Gastroesophageal sphincter (tissue), 4 donors: ENCODE measurements at regions not wholly inside any gene's neighbourhood (a gene's known extent, or its start where the extent isn't known, plus 50 kb on each side); places are given as distances from the start of the nearest gene placed in this dataset.
A peak's percentile ranks its signal among the peaks of the same experiment; 100 is the strongest.

ENCODE experiments used
- ATAC-seq: fragments of 150-250 bp; one replicate; pipeline ENCODE4 v1.9.1; 2016; ENCODE audit warnings: mild to moderate bottlenecking, moderate library complexity
- H3K27ac ChIP-seq, 4 donors: fragments of 200-600 bp; sonication (generic) in 3 of 4; 1 replicate in 3 of 4; 2 replicates in 1 of 4; pipeline ENCODE4 v1.5.1; 2016 to 2019
- H3K27me3 ChIP-seq: fragments of 200-600 bp; sonication (generic); one replicate; pipeline ENCODE4 v1.5.1; 2019
- H3K36me3 ChIP-seq, 2 donors: fragments of 200-600 bp; sonication (generic); one replicate each; pipeline ENCODE4 v1.5.1; 2019; ENCODE audit warnings: control low read depth in 1 of 2
- H3K4me1 ChIP-seq, 3 donors: fragments of 200-600 bp; sonication (generic); 1 replicate in 2 of 3; 2 replicates in 1 of 3; pipeline ENCODE4 v1.5.1; 2016 to 2019; ENCODE audit warnings: control low read depth in 2 of 3
- H3K4me3 ChIP-seq, 2 donors: fragments of 200-600 bp; sonication (generic); one replicate each; pipeline ENCODE4 v1.5.1; 2019; ENCODE audit warnings: mild to moderate bottlenecking in 1 of 2, moderate library complexity in 1 of 2
- H3K9me3 ChIP-seq, 3 donors: fragments of 200-600 bp; sonication (generic); one replicate each; pipeline ENCODE4 v1.5.1; 2017 to 2019; ENCODE audit warnings: control low read depth in 2 of 3
- CTCF ChIP-seq, 4 experiments: fragments of 200-600 bp in 2 of 4; fragments of 450-650 bp in 2 of 4; sonication (generic) in 1 of 4; IDR thresholded peaks; one replicate each; pipeline ENCODE4 v1.5.1; 2017 to 2019; ENCODE audit warnings: antibody characterized with exemption in 4 of 4, mild to moderate bottlenecking in 2 of 4, moderate library complexity in 2 of 4
- EP300 ChIP-seq: sonication (generic); formaldehyde crosslinking; IDR thresholded peaks from one replicate; pipeline ENCODE4 v1.6.1; 2017; ENCODE audit warnings: antibody characterized with exemption, mild to moderate bottlenecking
- POLR2A ChIP-seq, 2 donors: fragments of 450-650 bp; IDR thresholded peaks; one replicate each; pipeline ENCODE4 v1.6.1; 2017; ENCODE audit warnings: antibody characterized with exemption in 2 of 2, mild to moderate bottlenecking in 2 of 2, moderate library complexity in 1 of 2
- POLR2AphosphoS5 ChIP-seq: sonication (generic); formaldehyde crosslinking; IDR thresholded peaks from one replicate; pipeline ENCODE4 v1.6.1; 2017; ENCODE audit warnings: antibody characterized with exemption
- WGBS, 2 donors: methylation state at CpG; one replicate each; pipeline ENCODE4 v1.1.5; 2018; ENCODE audit warnings: low coverage in 1 of 2; 5-methylcytosine and 5-hydroxymethylcytosine counted together

- Histone ChIP-seq H3K4me1 (peaks cover 0 to 30% (median 0%) of the 10 kb centered on the region in 3 donors), H3K4me3 (no peak overlapping the region), H3K27me3 (no peaks in the 10 kb centered on the region), H3K27ac (no peak overlapping the region), H3K36me3 (no peaks in the 10 kb centered on the region), H3K9me3 (no peaks in the 10 kb centered on the region)
- 18 to 20% methylated on average over 7 to 11 of the region's 11 CpGs for whole genome bisulfite sequencing, 2 donors
- TF ChIP-seq EP300 = no peak
- no peak for TF ChIP-seq POLR2A (IDR thresholded peaks at IDR 0.05)
- TF ChIP-seq POLR2AphosphoS5 = no peak
- peak; percentile 40 to 78 (median 62) for TF ChIP-seq CTCF (IDR thresholded peaks at IDR 0.05)
- ATAC-seq = peak; percentile 31
Observed at GRCh38 chr5:125835293-125836172, 587.7 kb upstream of the GRAMD2B start.

GRCh38 chr5:125836256-125836655 is 587.0 kb upstream of the GRAMD2B start:
- peaks cover 0 to 30% (median 0%) of the 10 kb centered on the region in 3 donors for H3K4me1 ChIP-seq
- H3K36me3 ChIP-seq = no peaks in the 10 kb centered on the region
- H3K9me3 ChIP-seq = no peaks in the 10 kb centered on the region
- no peaks in the 10 kb centered on the region for H3K27me3 ChIP-seq
- no peak overlapping the region for H3K27ac ChIP-seq
- no peak for ATAC-seq
- H3K4me3 ChIP-seq = no peak overlapping the region
- TF ChIP-seq CTCF (IDR thresholded peaks at IDR 0.05) = no peak
- TF ChIP-seq POLR2A (IDR thresholded peaks at IDR 0.05) = no peak
- TF ChIP-seq POLR2AphosphoS5 = no peak
- no peak for TF ChIP-seq EP300
- WGBS, 2 donors = 55 to 68% methylated on average over 2 of the region's 2 CpGs

GRCh38 chr5:125837866-125838265 is 585.3 kb upstream of the GRAMD2B start:
- 61 to 78% methylated on average over 3 of the region's 3 CpGs for WGBS, 2 donors
- Histone ChIP-seq H3K9me3 (peaks cover 0 to 6% (median 0%) of the 10 kb centered on the region in 3 donors), H3K27me3 (no peaks in the 10 kb centered on the region), H3K36me3 (no peaks in the 10 kb centered on the region), H3K27ac (no peak overlapping the region), H3K4me1 (peaks cover 0 to 26% (median 0%) of the 10 kb centered on the region in 3 donors), H3K4me3 (no peak overlapping the region)
- TF ChIP-seq POLR2AphosphoS5 (no peak), EP300 (no peak), CTCF (IDR thresholded peaks at IDR 0.05) (no peak), POLR2A (IDR thresholded peaks at IDR 0.05) (no peak)
- ATAC-seq = no peak

- TF ChIP-seq POLR2A (IDR thresholded peaks at IDR 0.05) = no peak
- no peak for ATAC-seq
- Histone ChIP-seq H3K27ac (no peak overlapping the region), H3K4me1 (no peaks in the 10 kb centered on the region), H3K9me3 (peaks cover 0 to 10% (median 0%) of the 10 kb centered on the region in 3 donors), H3K4me3 (no peak overlapping the region), H3K27me3 (no peaks in the 10 kb centered on the region), H3K36me3 (no peaks in the 10 kb centered on the region)
- WGBS, 2 donors = 78% methylated on average over 2 of the region's 2 CpGs; no CpG with 5 or more reads in 1 of the 2 donors
Observed at GRCh38 chr5:125847561-125847960, 575.6 kb upstream of the GRAMD2B start.

- no peak for ATAC-seq
- 93% methylated on average over 2 of the region's 2 CpGs; no CpG with 5 or more reads in 1 of the 2 donors for WGBS, 2 donors
- Histone ChIP-seq H3K4me1 (no peaks in the 10 kb centered on the region), H3K36me3 (no peaks in the 10 kb centered on the region), H3K27ac (no peak overlapping the region), H3K9me3 (no peaks in the 10 kb centered on the region), H3K27me3 (no peaks in the 10 kb centered on the region), H3K4me3 (no peak overlapping the region)
- no peak for TF ChIP-seq EP300
- no peak for TF ChIP-seq POLR2A (IDR thresholded peaks at IDR 0.05)
- TF ChIP-seq CTCF (IDR thresholded peaks at IDR 0.05) = no peak
- TF ChIP-seq POLR2AphosphoS5 = no peak
Observed at GRCh38 chr5:125848751-125849150, 574.5 kb upstream of the GRAMD2B start.
